GM23248 (cell line): ENCODE measurements at regions not wholly inside any gene's neighbourhood (a gene's known extent, or its start where the extent isn't known, plus 50 kb on each side); places are given as distances from the start of the nearest gene placed in this dataset.

Source experiments
- DNase-seq: peaks from one replicate; pipeline ENCODE4 v3.0.0-alpha.2; 2015
- H2AFZ ChIP-seq: fragments of 200-600 bp; sonication (generic); 2 replicates; pipeline ENCODE4 v1.6.1; 2016; ENCODE audit warnings: antibody characterized with exemption
- H3F3A ChIP-seq: fragments of 200-600 bp; sonication (generic); 2 replicates; pipeline ENCODE4 v1.6.1; 2016; ENCODE audit warnings: mild to moderate bottlenecking, antibody characterized with exemption, mixed run types; ENCODE audit not compliant: insufficient read depth
- H3K27ac ChIP-seq: fragments of 200-600 bp; sonication (generic); 2 replicates; pipeline ENCODE4 v1.5.1; 2016; ENCODE audit warnings: mild to moderate bottlenecking
- H3K27me3 ChIP-seq: fragments of 200-600 bp; sonication (generic); replicated peaks from 2 replicates; pipeline ENCODE4 v1.6.1; 2016; ENCODE audit warnings: mild to moderate bottlenecking; ENCODE audit not compliant: insufficient read depth
- H3K36me3 ChIP-seq: fragments of 200-600 bp; sonication (generic); 2 replicates; pipeline ENCODE4 v1.6.1; 2016; ENCODE audit warnings: low read depth, mild to moderate bottlenecking
- H3K4me1 ChIP-seq: fragments of 200-600 bp; sonication (generic); 2 replicates; pipeline ENCODE4 v1.6.1; 2016; ENCODE audit warnings: mild to moderate bottlenecking; ENCODE audit not compliant: insufficient read depth
- H3K4me2 ChIP-seq: fragments of 200-600 bp; sonication (generic); one replicate; pipeline ENCODE4 v1.6.1; 2016; ENCODE audit warnings: mild to moderate bottlenecking; ENCODE audit not compliant: unreplicated experiment
- H3K4me3 ChIP-seq: fragments of 200-600 bp; sonication (generic); 2 replicates; pipeline ENCODE4 v1.5.1; 2016; ENCODE audit warnings: mild to moderate bottlenecking
- H3K79me2 ChIP-seq: fragments of 200-600 bp; sonication (generic); 2 replicates; pipeline ENCODE4 v1.6.1; 2016; ENCODE audit warnings: mild to moderate bottlenecking; ENCODE audit not compliant: insufficient read depth
- H3K9ac ChIP-seq: fragments of 200-600 bp; sonication (generic); 2 replicates; pipeline ENCODE4 v1.6.1; 2016; ENCODE audit warnings: mild to moderate bottlenecking
- H3K9me2 ChIP-seq: fragments of 200-600 bp; sonication (generic); 2 replicates; pipeline ENCODE4 v1.6.1; 2016; ENCODE audit warnings: mixed run types, mild to moderate bottlenecking, moderate library complexity; ENCODE audit not compliant: insufficient read depth
- H3K9me3 ChIP-seq: fragments of 200-600 bp; sonication (generic); one replicate; pipeline ENCODE4 v1.6.1; 2017; ENCODE audit warnings: low read depth
- H4K20me1 ChIP-seq: fragments of 200-600 bp; sonication (generic); 2 replicates; pipeline ENCODE4 v1.6.0; 2016; ENCODE audit not compliant: insufficient read depth
- EZH2 ChIP-seq: fragments of 200-600 bp; sonication (generic); IDR thresholded peaks from 2 replicates; pipeline ENCODE4 v1.6.1; 2018; ENCODE audit warnings: antibody characterized with exemption, mild to moderate bottlenecking; ENCODE audit not compliant: insufficient read depth, poor library complexity, severe bottlenecking
- EZH2phosphoT487 ChIP-seq: fragments of 200-600 bp; sonication (generic); IDR thresholded peaks from 2 replicates; pipeline ENCODE4 v1.6.1; 2018; ENCODE audit warnings: antibody characterized with exemption, moderate library complexity, mild to moderate bottlenecking, low read depth; ENCODE audit not compliant: insufficient read depth
- WGBS, 2 experiments: methylation state at CpG; one replicate each; pipeline ENCODE4 v1.1.6; 2015 to 2017; ENCODE audit warnings: low lambda C conversion rate in 2 of 2, low coverage in 1 of 2; ENCODE audit errors: missing lambda C conversion rate in 2 of 2; 5-methylcytosine and 5-hydroxymethylcytosine counted together
- in situ Hi-C: fragments of 300-500 bp; cut with MboI; formaldehyde crosslinking; loops from 2 replicates; pipeline ENCODE4 v1.15.0; 2020

- Histone ChIP-seq H3K36me3 (no peaks in the 10 kb centered on the region), H3K79me2 (no peaks in the 10 kb centered on the region), H3K9me3 (no peaks in the 10 kb centered on the region), H3K4me3 (no peak overlapping the region), H4K20me1 (no peaks in the 10 kb centered on the region), H3K4me1 (no peaks in the 10 kb centered on the region), H3K9ac (no peak overlapping the region), H3K27me3 (no peaks in the 10 kb centered on the region), H3K4me2 (no peak overlapping the region), H3K9me2 (no peaks in the 10 kb centered on the region), H2AFZ (no peak overlapping the region), H3K27ac (no peak overlapping the region), H3F3A (no peaks in the 10 kb centered on the region)
- TF ChIP-seq EZH2phosphoT487: no peak
- TF ChIP-seq EZH2: no peak
- no peak for DNase-seq
- in situ Hi-C loops: no loop called here
These were observed 98.0 kb downstream of the SPRY2 start for GRCh38 chr13:80242728-80243427.

- no peaks in the 10 kb centered on the region for H3K9me2 ChIP-seq
- H3K4me3 ChIP-seq: no peak overlapping the region
- no peaks in the 10 kb centered on the region for H3K9me3 ChIP-seq
- H3K36me3 ChIP-seq: no peaks in the 10 kb centered on the region
- no peak for TF ChIP-seq EZH2
- TF ChIP-seq EZH2phosphoT487: no peak
- H3K79me2 ChIP-seq: no peaks in the 10 kb centered on the region
- in situ Hi-C loops: no loop called here
- 88% methylated on average over 3 of the region's 3 CpGs for WGBS, 2 experiments
- H3K27ac ChIP-seq: no peak overlapping the region
- no peak overlapping the region for H2AFZ ChIP-seq
- no peak overlapping the region for H3K9ac ChIP-seq
- H3K4me2 ChIP-seq: no peak overlapping the region
- no peak for DNase-seq
- H3K4me1 ChIP-seq: no peaks in the 10 kb centered on the region
- H3K27me3 ChIP-seq: no peaks in the 10 kb centered on the region
- H4K20me1 ChIP-seq: no peaks in the 10 kb centered on the region
- H3F3A ChIP-seq: no peaks in the 10 kb centered on the region
These were observed 101.2 kb downstream of the SPRY2 start for GRCh38 chr13:80239571-80240255.

- in situ Hi-C loops: no loop called here
- DNase-seq: no peak
- Histone ChIP-seq H3K9me3 (no peaks in the 10 kb centered on the region), H4K20me1 (no peaks in the 10 kb centered on the region), H3K27ac (no peak overlapping the region), H3K79me2 (no peaks in the 10 kb centered on the region), H2AFZ (no peak overlapping the region), H3K4me1 (no peaks in the 10 kb centered on the region), H3F3A (no peaks in the 10 kb centered on the region), H3K4me2 (no peak overlapping the region), H3K27me3 (no peaks in the 10 kb centered on the region), H3K4me3 (no peak overlapping the region), H3K9ac (no peak overlapping the region), H3K36me3 (no peaks in the 10 kb centered on the region), H3K9me2 (no peaks in the 10 kb centered on the region)
- TF ChIP-seq EZH2 (no peak), EZH2phosphoT487 (no peak)
These were observed 101.8 kb downstream of the SPRY2 start for GRCh38 chr13:80239116-80239515.

DNA sequence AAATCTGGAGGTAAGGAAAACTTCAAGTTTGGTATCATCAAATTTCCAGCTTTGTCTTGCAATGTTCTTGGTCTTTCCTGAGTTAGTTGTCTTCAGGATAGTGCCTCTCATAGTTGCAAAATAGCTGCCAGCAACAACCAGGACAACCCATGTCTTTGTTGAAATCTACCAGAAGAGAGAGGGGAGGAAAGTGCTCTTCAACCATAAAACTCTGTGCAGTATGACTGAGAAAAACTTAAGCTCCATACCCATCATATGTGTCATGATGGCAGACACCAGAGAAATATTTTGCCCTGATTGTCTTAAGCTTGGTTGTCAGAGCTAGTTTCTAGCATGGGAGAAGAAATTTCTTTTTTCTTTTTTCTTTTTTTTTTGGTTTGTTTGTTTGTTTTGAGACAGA is 103.3 kb downstream of the SPRY2 start:
- Histone ChIP-seq H3K4me2 (no peak overlapping the region), H3K4me3 (no peak overlapping the region), H3F3A (no peaks in the 10 kb centered on the region), H3K9me3 (no peaks in the 10 kb centered on the region), H3K4me1 (no peaks in the 10 kb centered on the region), H3K36me3 (no peaks in the 10 kb centered on the region), H3K27me3 (no peaks in the 10 kb centered on the region), H3K9me2 (no peaks in the 10 kb centered on the region), H3K27ac (no peak overlapping the region), H3K9ac (no peak overlapping the region), H2AFZ (no peak overlapping the region), H4K20me1 (no peaks in the 10 kb centered on the region), H3K79me2 (no peaks in the 10 kb centered on the region)
- DNase-seq: peak; percentile 60
- in situ Hi-C loops: no loop called here
- TF ChIP-seq EZH2phosphoT487 (no peak), EZH2 (no peak)

DNA sequence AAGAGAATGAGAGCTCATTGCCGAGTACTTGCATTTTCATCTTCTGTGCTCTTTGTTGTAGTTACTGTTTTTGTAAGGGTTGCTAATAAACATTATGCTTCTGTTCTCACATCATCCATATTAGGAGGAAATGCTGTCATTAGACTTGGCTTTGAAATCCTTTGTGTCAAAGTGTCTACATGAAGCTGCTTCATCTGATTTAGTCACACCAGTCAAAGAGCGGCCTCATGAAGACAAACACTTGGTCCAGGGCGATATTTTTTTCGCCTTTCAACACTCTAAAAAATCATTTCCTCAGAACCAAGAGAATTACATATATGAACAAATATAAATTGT is 105.0 kb downstream of the SPRY2 start:
- Histone ChIP-seq H4K20me1 (no peaks in the 10 kb centered on the region), H3K4me1 (no peaks in the 10 kb centered on the region), H3K27ac (no peak overlapping the region), H3K27me3 (no peaks in the 10 kb centered on the region), H3K9me3 (no peaks in the 10 kb centered on the region), H3K36me3 (no peaks in the 10 kb centered on the region), H3K4me3 (no peak overlapping the region), H3F3A (no peaks in the 10 kb centered on the region), H2AFZ (peak overlapping the region; percentile 5; the same call in 1 of the 2 replicates), H3K79me2 (no peaks in the 10 kb centered on the region), H3K9me2 (no peaks in the 10 kb centered on the region), H3K9ac (no peak overlapping the region), H3K4me2 (no peak overlapping the region)
- no peak for DNase-seq
- WGBS, 2 experiments: 72 to 77% methylated on average over 4 of the region's 4 CpGs
- TF ChIP-seq EZH2phosphoT487: no peak
- in situ Hi-C loops: no loop called here
